Smooth muscle cell (in vitro differentiated cells): ENCODE measurements at regions not wholly inside any gene's neighbourhood (a gene's known extent, or its start where the extent isn't known, plus 50 kb on each side); places are given as distances from the start of the nearest gene placed in this dataset.

Experiments
- DNase-seq: peaks from one replicate; lab custom pipeline; 2025; ENCODE audit not compliant: unreplicated experiment; lab: John Stamatoyannopoulos, UW
- H2AFZ ChIP-seq: fragments of 200-600 bp; sonication (generic); 2 replicates; pipeline ENCODE4 v1.6.0; 2016; ENCODE audit warnings: antibody characterized with exemption, low read depth, mild to moderate bottlenecking
- H3F3A ChIP-seq: fragments of 200-600 bp; sonication (generic); 2 replicates; pipeline ENCODE4 v1.6.0; 2017; ENCODE audit warnings: antibody characterized with exemption, low read depth
- H3K27ac ChIP-seq: fragments of 200-600 bp; sonication (generic); 2 replicates; pipeline ENCODE4 v1.5.1; 2016; ENCODE audit warnings: low read depth, mild to moderate bottlenecking
- H3K27me3 ChIP-seq: fragments of 200-600 bp; sonication (generic); 2 replicates; pipeline ENCODE4 v1.6.1; 2016; ENCODE audit warnings: low read depth, mild to moderate bottlenecking
- H3K36me3 ChIP-seq: fragments of 200-600 bp; sonication (generic); 2 replicates; pipeline ENCODE4 v1.5.1; 2016; ENCODE audit warnings: low read depth
- H3K4me1 ChIP-seq: fragments of 200-600 bp; sonication (generic); 2 replicates; pipeline ENCODE4 v1.5.1; 2016; ENCODE audit warnings: low read depth
- H3K4me2 ChIP-seq: fragments of 200-600 bp; sonication (generic); 2 replicates; pipeline ENCODE4 v1.6.0; 2016; ENCODE audit warnings: mild to moderate bottlenecking
- H3K4me3 ChIP-seq: fragments of 200-600 bp; sonication (generic); 2 replicates; pipeline ENCODE4 v1.5.1; 2016; ENCODE audit warnings: mild to moderate bottlenecking
- H3K79me2 ChIP-seq: fragments of 200-600 bp; sonication (generic); 2 replicates; pipeline ENCODE4 v1.6.0; 2016; ENCODE audit warnings: low read depth, mild to moderate bottlenecking
- H3K9ac ChIP-seq: fragments of 200-600 bp; sonication (generic); 2 replicates; pipeline ENCODE4 v1.6.0; 2016; ENCODE audit warnings: low read depth
- H3K9me3 ChIP-seq: fragments of 200-600 bp; sonication (generic); replicated peaks from 2 replicates; pipeline ENCODE4 v1.5.1; 2016; ENCODE audit warnings: low read depth
- H4K20me1 ChIP-seq: fragments of 200-600 bp; sonication (generic); 2 replicates; pipeline ENCODE4 v1.6.0; 2016; ENCODE audit warnings: low read depth
- CTCF ChIP-seq: fragments of 200-600 bp; sonication (generic); IDR thresholded peaks from 2 replicates; pipeline ENCODE4 v1.5.1; 2017; ENCODE audit warnings: borderline replicate concordance, mild to moderate bottlenecking, antibody characterized with exemption; ENCODE audit not compliant: insufficient read depth, poor library complexity, severe bottlenecking
- WGBS: methylation state at CpG from one replicate; pipeline ENCODE4 v1.1.7; 2016; ENCODE audit warnings: low lambda C conversion rate; 5-methylcytosine and 5-hydroxymethylcytosine counted together

GRCh38 chr3:18892756-18893155, 255.6 kb upstream of the KCNH8 start:
- no peaks in the 10 kb centered on the region for H4K20me1 ChIP-seq
- H3K4me1 ChIP-seq: no peaks in the 10 kb centered on the region
- DNase-seq: no peak
- H3K27ac ChIP-seq: no peak overlapping the region
- no peaks in the 10 kb centered on the region for H3K79me2 ChIP-seq
- H3K9me3 ChIP-seq: no peaks in the 10 kb centered on the region
- H3K9ac ChIP-seq: no peak overlapping the region
- H3F3A ChIP-seq: no peaks in the 10 kb centered on the region
- no peak overlapping the region for H2AFZ ChIP-seq
- H3K27me3 ChIP-seq: no peaks in the 10 kb centered on the region
- no peak overlapping the region for H3K4me2 ChIP-seq
- no peak overlapping the region for H3K4me3 ChIP-seq
- WGBS: 93% methylated on average over 1 of the region's 1 CpG
- TF ChIP-seq CTCF: no peak
- no peaks in the 10 kb centered on the region for H3K36me3 ChIP-seq

GRCh38 chr3:18892047-18892446, 256.3 kb upstream of the KCNH8 start:
- TF ChIP-seq CTCF: no peak
- H3K4me3 ChIP-seq: no peak overlapping the region
- DNase-seq: no peak
- no peaks in the 10 kb centered on the region for H4K20me1 ChIP-seq
- no peak overlapping the region for H3K9ac ChIP-seq
- H2AFZ ChIP-seq: no peak overlapping the region
- H3K4me2 ChIP-seq: no peak overlapping the region
- no peaks in the 10 kb centered on the region for H3F3A ChIP-seq
- H3K4me1 ChIP-seq: no peaks in the 10 kb centered on the region
- no peaks in the 10 kb centered on the region for H3K36me3 ChIP-seq
- no peaks in the 10 kb centered on the region for H3K79me2 ChIP-seq
- 94% methylated on average over 2 of the region's 2 CpGs for WGBS
- H3K9me3 ChIP-seq: no peaks in the 10 kb centered on the region
- H3K27ac ChIP-seq: no peak overlapping the region
- H3K27me3 ChIP-seq: no peaks in the 10 kb centered on the region

DNA sequence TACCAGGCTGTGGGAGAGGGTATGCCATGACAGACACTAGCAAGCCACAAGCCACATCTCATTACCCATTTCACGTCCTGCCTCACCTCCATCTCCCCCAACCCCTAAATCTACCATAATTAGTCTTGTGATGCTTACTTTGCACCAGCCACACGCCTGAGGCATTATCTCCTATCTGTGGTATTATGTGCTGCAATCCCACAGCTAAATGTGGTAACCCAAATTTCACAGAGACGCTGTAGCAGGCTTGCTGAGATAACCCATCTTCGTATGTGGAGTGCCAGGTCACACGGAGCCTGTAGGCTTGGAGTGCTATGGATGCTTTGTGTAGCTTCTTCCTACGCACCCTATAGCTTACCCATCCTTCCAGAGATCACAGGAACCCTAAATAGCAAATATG, 256.7 kb upstream of the KCNH8 start:
- Histone ChIP-seq H3K79me2 (no peaks in the 10 kb centered on the region), H3K4me2 (no peak overlapping the region), H3K27ac (no peak overlapping the region), H4K20me1 (no peaks in the 10 kb centered on the region), H3K27me3 (no peaks in the 10 kb centered on the region), H3F3A (no peaks in the 10 kb centered on the region), H3K4me1 (no peaks in the 10 kb centered on the region), H3K9ac (no peak overlapping the region), H3K9me3 (no peaks in the 10 kb centered on the region), H2AFZ (no peak overlapping the region), H3K36me3 (no peaks in the 10 kb centered on the region), H3K4me3 (no peak overlapping the region)
- TF ChIP-seq CTCF: no peak
- DNase-seq: no peak
- WGBS: 80% methylated on average over 6 of the region's 6 CpGs

DNA sequence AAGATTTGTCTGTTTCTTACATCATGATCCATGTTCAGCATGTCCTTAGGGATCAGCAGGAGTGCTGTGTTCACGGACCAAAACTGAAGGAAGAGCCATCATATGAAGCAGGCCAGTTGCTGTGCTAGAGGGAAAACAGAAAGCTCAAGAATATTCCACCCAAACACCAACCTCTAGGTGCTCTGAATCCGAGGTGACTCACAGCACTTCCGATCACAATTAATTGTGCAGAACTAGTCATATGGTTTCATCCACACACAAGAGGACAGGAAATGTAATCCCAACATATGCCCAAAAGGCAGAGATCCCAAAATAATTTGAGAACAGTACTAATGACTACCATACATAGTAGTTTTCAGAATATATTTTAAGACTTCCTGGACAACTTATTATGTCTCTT, 257.9 kb upstream of the KCNH8 start:
- H3K27ac ChIP-seq: no peak overlapping the region
- no peaks in the 10 kb centered on the region for H3K36me3 ChIP-seq
- H3K4me2 ChIP-seq: no peak overlapping the region
- no peaks in the 10 kb centered on the region for H4K20me1 ChIP-seq
- H3K9ac ChIP-seq: no peak overlapping the region
- no peak for TF ChIP-seq CTCF
- DNase-seq: no peak
- 95% methylated on average over 3 of the region's 3 CpGs for WGBS
- H3K4me1 ChIP-seq: no peaks in the 10 kb centered on the region
- H3K4me3 ChIP-seq: no peak overlapping the region
- H3K27me3 ChIP-seq: no peaks in the 10 kb centered on the region
- H3K9me3 ChIP-seq: no peaks in the 10 kb centered on the region
- no peak overlapping the region for H2AFZ ChIP-seq
- no peaks in the 10 kb centered on the region for H3K79me2 ChIP-seq
- H3F3A ChIP-seq: no peaks in the 10 kb centered on the region
